NCI-H2196 (cell line): ENCODE measurements at regions not wholly inside any gene's neighbourhood (a gene's known extent, or its start where the extent isn't known, plus 50 kb on each side); places are given as distances from the start of the nearest gene placed in this dataset.
"Not testable (repeated sequence)": the region's sequence is repeated elsewhere in the genome, so short reads cannot be mapped to it uniquely, and the experiment has no call there.

Experiments
- DNase-seq: peaks from one replicate; lab custom pipeline; 2025; ENCODE audit not compliant: unreplicated experiment; lab: John Stamatoyannopoulos, UW

GRCh38 chr1:157294387-157295145 lies 156.4 kb upstream of the ETV3 start:
- not testable (repeated sequence) for DNase-seq

GRCh38 chr1:157292809-157293564 lies 154.8 kb upstream of the ETV3 start:
- no peak for DNase-seq

- DNase-seq = no peak
These were observed 154.1 kb upstream of the ETV3 start for GRCh38 chr1:157292302-157292701.

- DNase-seq = no peak
These were observed 152.9 kb upstream of the ETV3 start for GRCh38 chr1:157291083-157291482.

- no peak for DNase-seq
These were observed 151.4 kb upstream of the ETV3 start for GRCh38 chr1:157289424-157290105.

GRCh38 chr1:157288996-157289395 lies 150.8 kb upstream of the ETV3 start:
- DNase-seq = no peak

- no peak for DNase-seq
These were observed 150.3 kb upstream of the ETV3 start for GRCh38 chr1:157288492-157288891.

- no peak for DNase-seq
These were observed 149.8 kb upstream of the ETV3 start for GRCh38 chr1:157288006-157288405.

- no peak for DNase-seq
These were observed 149.3 kb upstream of the ETV3 start for GRCh38 chr1:157287462-157287861.

- DNase-seq = no peak
These were observed 148.6 kb upstream of the ETV3 start for GRCh38 chr1:157286646-157287420.

GRCh38 chr1:157286096-157286495 lies 147.9 kb upstream of the ETV3 start:
- DNase-seq = no peak

GRCh38 chr1:157284451-157284850 lies 146.3 kb upstream of the ETV3 start:
- no peak for DNase-seq

- no peak for DNase-seq
These were observed 141.6 kb upstream of the ETV3 start for GRCh38 chr1:157279802-157280140.

- DNase-seq = no peak
These were observed 141.1 kb upstream of the ETV3 start for GRCh38 chr1:157279138-157279801.

GRCh38 chr1:157278383-157279137 lies 140.4 kb upstream of the ETV3 start:
- DNase-seq = no peak

GRCh38 chr1:157277913-157278312 lies 139.7 kb upstream of the ETV3 start:
- DNase-seq = no peak

GRCh38 chr1:157277281-157277680 lies 139.1 kb upstream of the ETV3 start:
- DNase-seq = no peak

- no peak for DNase-seq
These were observed 136.7 kb upstream of the ETV3 start for GRCh38 chr1:157274698-157275534.
